ENCODE measurements at regions not wholly inside any gene's neighbourhood (a gene's known extent, or its start where the extent isn't known, plus 50 kb on each side); places are given as distances from the start of the nearest gene placed in this dataset.

GRCh38 chr12:14211947-14212387, 153.5 kb upstream of the ATF7IP start:
- TF ChIP-seq CTCF (IDR thresholded peaks at IDR 0.05; ENCODE audit: low read depth, low read length) (no peak), EZH2phosphoT487 (IDR thresholded peaks at IDR 0.05; ENCODE audit: low read depth) (no peak)

Measured in OCI-LY3 (cell line).